GM19351 (cell line): ENCODE measurements at regions not wholly inside any gene's neighbourhood (a gene's known extent, or its start where the extent isn't known, plus 50 kb on each side); places are given as distances from the start of the nearest gene placed in this dataset.
"Not testable (repeated sequence)": the region's sequence is repeated elsewhere in the genome, so short reads cannot be mapped to it uniquely, and the experiment has no call there.

Experiments
- ATAC-seq: cut with Tn5 transposase; IDR thresholded peaks from one replicate; pipeline ENCODE4 v1.9.1; 2021; ENCODE audit warnings: mild to moderate bottlenecking, moderate library complexity; ENCODE audit not compliant: unreplicated experiment

DNA sequence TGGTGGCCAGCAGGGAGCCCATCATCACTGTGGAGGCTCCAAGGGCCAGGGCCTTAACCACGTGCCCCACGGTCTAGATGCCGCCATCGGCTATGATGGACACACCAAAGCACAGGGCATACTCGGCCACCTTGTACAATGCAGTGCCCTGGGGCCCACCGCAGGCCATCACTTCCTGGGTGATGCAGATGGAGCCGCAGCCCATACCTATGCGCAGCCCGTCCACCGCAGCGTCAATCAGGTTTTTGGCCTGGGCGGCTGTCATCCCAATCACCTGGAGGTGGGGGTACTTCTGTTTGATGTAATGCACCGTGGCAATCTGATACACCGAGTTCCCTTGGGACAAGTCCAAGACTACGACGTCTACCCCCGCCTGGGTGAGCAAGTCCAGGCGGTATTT lies 153.3 kb upstream of the ZSWIM2 start:
- ATAC-seq: no peak

DNA sequence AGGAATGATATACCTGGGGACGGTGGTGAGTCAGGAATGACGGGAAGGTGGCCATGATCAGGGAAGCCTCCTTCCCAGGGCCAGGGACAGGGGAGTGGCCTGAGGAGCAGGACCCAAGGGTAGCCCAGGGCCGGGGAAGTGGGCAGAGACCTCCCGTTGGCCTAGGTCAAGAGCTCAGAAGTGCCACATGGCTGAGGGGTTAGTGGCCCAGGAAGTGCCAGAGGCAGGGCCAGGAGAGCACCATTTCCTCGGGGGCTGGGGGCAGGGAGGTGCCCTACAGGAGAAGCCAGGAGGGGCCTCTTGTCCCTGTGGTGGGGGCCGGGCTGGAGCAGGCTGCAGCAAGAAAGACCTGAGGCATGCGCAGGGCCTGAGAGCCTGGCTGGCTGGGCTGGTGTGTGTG lies 152.3 kb upstream of the ZSWIM2 start:
- no peak for ATAC-seq

DNA sequence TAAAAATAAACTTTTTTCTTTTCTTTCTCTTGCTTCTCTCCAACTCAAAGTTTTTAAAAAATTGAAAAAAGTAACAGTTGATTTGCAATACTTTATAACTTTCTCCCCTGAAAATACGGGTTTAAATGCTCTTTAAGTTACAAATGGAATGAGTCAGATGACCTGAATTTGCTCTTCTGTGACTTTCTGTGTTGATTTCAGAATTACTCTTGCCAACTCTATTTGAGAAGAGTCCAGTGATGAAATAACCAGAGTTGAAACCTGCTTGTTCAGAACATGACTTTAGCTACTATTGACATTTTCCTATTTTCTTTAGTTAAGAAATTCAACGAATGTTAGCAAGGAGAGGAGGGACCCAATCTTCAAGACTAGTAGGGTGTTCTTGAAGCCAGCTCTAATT lies 146.1 kb upstream of the ZSWIM2 start:
- ATAC-seq: peak; percentile 66

DNA sequence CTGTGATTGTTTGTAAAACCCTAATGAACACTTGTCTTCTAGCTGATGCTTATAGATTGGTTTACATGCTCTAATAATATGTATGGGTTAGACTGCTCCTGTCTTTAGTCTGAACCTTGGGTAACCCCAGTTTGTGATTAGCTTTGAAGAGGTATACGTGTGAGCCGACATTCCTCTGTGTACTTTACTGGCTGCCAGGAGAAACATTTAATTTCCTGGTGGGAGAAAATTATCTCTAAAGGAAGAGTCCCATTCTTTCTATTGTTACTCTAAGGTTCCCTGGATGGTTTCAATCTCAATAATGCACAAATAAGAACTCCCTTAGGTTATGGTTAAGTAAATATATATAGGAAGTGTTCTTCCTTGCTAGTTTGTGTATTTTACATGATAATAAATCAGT lies 143.6 kb upstream of the ZSWIM2 start:
- no peak for ATAC-seq

DNA sequence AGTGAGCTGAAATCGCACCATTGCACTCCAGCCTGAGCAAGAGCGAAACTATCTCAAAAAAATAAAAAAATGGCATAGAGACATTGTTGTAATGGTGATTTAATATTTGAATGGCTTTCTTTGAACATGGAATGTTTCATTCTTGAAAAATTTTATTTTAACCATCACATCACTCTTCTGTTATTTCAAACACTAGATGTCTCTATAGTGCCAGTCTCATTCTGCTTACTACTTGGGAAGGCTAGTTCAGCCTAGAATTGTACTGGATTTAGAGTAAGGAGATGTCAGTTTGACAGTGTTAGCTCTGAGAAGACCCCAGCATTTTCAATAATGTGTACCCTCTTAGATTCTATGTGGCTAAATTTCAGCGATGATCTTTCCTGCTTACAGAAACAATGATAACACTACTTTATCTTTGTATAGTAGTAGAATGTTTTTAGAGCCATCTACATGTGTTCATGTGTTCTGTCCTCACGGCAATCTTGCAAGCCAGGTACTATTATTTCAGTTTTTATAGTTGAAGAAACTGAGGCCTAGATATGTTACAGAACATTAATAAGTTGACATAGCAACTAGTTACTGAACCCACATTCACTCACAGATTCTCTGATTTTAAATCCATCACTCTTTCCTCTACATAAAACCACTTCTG lies 142.9 kb upstream of the ZSWIM2 start:
- ATAC-seq: no peak

DNA sequence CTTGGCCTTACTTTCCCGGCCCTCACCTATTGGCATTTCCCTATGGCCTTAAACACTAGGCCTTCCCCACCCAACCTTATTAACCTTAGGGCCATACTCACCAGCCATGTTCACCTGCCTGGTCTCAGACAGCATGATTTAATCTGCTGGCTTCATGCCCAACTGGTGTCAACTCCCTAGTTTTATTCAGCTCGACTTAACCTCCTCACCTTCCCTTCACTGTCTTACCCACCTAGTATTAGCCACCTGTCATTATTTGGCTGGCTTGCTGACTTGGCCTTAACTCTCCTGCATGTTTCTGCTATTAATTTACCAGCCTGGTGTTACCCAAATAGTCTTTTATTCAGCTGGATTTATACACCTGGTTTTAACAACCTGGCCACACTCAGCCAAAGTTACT lies 136.0 kb upstream of the ZSWIM2 start:
- no peak for ATAC-seq

DNA sequence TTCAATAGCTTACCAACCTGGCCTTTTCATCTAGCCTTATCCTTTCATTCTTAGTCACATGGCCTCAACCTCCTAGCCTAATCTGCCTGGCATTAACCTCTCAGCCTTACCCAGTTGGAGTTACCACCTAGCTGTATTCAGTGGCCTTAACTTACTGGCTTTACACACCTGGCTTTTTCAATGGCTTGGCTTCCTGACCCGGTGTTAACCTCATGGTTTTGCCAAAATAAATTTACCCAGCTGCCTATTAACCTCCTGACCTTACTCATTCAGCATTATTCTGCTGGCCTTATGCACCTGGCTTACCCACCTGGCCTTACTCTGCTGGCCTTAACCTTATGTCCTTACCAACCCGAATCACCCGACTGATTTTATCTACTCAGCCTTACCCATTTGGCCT lies 135.5 kb upstream of the ZSWIM2 start:
- no peak for ATAC-seq

DNA sequence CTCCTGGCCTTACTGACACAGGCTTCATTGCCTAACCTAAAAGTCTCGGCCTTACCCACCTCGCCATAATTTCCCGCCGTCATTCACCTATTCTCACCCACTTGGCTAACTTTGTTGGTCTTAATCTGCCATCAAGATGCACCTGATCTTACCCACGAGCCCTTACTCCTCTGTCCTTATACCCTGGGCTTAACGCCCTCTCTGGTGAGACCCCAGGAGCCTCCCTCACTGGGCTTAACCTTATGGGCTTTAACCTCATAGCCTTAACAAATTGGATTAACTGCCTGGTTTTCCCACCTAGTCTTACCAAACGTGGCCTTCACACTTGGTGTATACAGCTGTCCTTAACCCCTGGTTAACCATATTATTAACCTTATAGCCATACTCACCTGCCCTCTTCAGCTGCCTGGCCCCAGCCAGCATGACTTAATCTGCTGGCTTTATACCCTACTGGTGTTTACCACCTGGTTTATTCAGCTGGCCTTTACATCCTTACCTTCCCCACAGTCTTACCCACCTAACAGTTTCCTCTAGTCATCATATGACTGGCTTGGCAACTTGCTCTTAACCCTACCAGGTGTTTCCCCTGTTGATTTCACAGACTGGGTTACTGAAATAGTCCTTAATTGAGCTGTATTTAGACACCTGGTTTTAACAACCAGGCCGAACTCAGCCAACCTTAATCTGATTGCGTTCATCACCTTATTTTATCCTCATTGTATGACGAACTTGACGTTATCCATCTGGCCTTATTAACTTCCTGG lies 132.0 kb upstream of the ZSWIM2 start:
- no peak for ATAC-seq

DNA sequence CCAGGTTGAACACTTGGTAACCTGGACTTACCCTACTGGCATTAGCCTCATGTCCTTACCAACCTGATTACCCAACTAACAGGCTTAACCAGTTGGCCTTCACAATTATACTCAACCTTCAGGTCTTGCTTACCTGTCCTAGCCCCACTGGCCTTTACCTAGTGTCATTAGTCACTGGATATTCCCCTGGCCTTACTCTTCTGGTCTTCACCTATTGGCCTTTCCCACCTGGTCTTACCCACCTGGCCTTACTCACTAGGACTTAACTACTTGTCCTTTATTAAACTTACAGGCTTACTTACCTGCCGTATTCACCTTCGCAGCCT lies 131.1 kb upstream of the ZSWIM2 start:
- no peak for ATAC-seq

DNA sequence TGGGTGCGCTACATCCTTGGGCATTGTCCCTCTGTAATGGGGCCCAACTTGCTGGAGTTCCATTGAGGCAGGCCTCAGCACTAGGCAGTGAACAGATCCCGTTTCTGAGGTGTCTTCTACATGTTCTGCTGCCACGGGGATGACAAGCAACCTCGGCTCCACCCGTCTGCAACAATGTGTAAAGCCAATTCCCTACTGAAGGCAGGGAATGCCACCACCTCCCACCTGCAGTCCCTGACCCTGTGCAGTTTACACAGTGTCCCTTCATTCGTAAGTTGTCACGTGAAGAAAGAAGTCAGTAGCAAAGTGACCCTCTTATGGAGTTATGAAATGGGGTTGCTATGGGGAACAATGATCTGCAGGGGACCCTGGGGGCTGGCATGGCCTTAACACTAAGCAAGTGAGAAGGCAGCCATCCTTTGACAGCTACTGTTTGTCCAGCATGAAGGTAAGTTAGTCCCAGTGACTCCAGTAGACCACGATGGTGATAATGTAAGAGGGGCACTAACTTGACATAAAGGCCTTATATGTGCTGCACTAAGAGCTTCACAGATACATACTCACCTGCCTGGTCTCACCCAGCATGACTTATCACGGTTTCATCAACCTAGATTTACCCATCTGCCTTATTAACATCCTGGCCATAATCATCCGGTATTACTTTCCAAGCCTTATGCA lies 130.6 kb upstream of the ZSWIM2 start:
- no peak for ATAC-seq

DNA sequence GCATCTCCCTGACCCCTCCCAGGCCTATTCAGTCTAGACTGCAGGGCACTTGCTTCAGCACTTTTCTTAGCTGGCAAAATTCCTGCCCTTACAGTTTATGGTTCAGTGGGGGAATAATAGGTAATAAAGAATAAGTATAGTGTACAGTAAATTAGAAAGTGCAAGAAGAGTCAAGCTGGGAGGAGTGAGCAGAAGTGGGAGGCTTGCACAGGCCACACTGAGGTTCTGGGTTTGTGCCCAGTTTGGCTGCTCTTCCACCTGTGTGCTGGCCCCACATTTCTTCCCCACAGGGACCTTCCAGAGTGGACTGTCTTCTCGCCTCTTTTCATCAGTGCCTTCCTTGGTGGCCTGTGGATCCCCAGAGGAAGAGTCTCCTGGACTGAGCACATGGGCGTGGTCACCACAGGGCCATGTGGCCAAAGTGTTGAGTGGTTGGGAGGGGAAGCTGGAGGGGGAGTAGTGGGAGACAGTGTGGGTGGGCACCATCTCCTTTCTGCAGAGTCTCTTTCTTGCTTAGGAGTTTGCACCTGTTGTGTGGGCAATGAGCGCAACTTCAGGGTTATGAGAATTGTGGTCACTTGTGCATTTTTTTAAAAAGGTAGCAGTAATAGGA lies 128.6 kb upstream of the ZSWIM2 start:
- ATAC-seq: peak; percentile 61

DNA sequence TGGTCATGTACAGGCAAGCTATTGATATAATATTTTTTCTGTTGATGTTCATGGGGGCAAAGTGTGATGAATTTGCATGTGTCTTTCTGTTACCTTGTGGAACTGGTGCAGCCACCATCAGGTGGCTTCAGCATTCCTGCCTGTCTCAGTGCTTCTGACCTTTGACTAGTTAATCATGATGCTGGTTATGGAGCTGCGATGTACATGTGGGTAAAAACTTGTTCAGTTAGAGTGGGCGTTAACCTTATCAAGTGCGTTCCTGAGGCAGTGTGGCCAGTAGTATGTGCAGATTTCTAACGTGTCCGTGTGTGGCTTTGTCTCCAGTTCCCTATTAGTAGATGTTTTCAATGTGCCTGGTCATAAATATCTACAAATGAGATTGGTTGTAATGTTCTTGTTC lies 127.4 kb upstream of the ZSWIM2 start:
- ATAC-seq: no peak

DNA sequence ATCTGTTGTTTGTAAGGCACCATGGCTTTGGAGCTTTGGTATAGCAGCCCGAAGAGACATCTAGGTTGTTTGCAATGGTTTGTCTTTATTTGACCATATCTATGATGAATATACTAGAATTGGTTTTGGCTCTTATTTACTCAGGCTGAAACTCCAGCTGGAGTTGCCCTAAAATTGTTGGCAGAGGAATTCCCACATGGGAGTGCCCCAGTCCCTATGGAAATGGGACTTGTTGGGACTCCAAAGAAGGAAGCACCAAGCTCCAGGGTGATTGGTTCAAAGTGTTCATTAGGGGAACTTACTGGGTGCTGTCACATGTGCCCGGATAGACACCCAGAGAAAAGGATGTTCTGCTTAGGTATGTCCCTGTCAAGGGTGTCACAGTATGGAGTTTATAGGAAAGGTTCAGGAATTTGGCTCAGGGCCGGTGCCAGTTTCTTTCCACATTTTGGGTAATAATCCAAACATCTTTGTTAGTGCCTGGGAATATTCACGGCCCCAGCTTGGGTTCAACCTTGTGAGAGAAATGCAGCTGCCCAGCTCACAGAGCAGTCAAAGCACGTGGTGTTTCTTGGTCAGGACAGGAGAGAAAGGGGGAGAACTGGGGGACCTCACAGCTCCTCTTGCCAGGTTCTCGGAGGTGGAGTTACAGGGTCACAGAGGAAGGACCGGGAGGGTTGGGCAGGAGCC lies 123.5 kb upstream of the ZSWIM2 start:
- ATAC-seq: no peak

DNA sequence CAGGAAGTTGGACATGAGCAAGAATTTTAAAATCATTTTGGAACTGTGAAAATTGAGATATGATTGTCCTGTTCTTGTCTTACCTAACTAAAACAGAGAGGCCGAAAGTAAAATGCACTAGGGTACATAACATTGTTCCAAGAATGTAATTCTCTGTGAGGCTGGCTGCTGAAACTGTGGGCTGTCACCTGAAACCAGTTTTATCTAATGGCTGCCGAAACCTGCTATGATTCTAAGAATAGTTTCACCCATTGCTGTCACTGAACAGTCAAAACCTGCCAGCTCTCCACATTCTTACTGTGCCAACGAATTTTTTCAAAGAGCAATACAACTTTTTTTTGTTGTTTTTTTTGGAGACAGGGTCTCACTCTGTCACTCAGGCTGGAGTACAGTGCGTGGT lies 119.3 kb upstream of the ZSWIM2 start:
- peak; percentile 94 for ATAC-seq

DNA sequence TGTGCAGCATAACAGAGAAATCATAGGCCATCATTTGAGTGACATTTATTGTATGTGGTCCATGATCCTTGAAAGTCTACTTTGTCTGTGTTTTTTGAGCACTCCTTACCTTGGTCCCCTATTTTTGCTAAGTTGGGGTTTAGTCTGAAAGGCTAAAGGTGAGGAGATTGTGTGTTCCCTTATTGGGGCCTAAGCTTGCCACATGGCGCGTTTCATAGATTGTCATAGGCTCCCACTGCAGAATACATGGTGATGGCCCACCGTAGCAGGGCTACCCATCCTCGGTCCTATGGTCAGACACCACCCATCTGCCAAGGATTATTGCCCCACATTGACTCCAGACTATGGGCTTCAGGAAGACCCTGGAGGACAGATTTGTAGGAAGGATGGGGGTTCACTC lies 117.0 kb upstream of the ZSWIM2 start:
- no peak for ATAC-seq

DNA sequence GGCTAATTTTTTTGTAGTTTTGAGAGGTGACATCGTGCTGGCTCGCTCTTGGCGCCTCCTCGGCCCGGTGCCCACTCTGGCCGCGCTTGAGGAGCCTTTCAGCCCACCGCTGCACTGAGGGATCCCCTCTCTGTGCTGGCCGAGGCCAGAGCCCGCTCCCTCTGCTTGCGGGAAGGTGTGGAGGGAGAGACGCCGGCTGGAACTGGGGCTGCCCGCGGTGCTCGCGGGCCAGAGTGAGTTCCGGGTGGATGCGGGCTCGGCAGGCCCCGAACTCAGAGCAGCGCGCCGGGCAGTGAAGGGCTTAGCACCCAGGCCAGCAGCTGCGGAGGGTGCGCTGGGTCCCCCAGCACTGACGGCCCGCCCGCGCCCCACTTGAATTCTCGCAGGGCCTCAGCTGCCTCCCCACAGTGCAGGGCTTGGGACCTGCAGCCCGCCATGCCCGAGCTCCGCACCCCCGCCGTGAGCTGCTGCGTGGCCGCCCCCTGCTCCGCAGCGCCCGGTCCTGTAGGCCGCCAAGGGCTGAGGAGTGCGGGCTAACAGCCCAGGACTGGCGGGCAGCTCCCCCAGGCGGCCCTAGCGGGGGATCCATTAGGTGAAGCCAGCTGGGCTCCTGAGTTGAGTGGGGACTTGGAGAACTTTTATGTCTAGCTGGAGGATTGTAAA lies 113.2 kb upstream of the ZSWIM2 start:
- no peak for ATAC-seq

DNA sequence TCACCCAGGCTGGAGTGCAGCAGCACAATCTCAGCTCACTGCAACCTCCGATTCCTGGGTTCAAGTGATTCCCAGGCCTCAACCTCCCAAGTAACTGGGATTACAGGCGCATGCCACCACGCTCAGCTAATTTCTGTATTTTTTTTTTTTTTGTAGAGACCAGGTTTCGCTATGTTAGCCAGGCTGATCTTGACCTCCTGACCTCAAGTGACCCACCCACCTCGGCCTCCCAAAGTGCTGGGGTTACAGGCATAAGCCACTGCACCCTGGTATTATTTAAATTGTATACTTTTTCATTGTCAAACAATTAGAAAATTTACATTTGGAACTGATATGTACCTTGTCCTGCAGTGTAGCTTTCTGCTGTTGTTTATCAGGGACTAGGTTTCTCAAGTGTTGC lies 111.3 kb upstream of the ZSWIM2 start:
- ATAC-seq: not testable (repeated sequence)

DNA sequence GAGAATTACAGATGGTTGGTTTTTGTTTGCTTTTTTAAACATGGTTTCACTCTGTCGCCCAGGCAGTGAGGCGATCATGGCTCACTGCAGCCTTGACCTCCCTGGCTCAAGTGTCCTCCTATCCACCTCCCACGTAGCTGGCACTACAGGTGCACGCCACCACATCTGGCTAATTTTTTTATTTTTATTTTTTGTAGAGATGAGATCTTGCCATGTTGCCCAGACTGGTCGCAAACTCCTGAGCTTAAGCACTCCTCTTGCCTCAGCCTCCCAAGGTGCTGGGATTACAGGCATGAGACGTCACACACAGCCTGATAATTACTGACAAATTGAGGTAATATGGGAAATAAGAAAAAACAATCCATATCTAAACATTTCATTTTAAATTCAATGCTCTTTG lies 110.5 kb upstream of the ZSWIM2 start:
- no peak for ATAC-seq

DNA sequence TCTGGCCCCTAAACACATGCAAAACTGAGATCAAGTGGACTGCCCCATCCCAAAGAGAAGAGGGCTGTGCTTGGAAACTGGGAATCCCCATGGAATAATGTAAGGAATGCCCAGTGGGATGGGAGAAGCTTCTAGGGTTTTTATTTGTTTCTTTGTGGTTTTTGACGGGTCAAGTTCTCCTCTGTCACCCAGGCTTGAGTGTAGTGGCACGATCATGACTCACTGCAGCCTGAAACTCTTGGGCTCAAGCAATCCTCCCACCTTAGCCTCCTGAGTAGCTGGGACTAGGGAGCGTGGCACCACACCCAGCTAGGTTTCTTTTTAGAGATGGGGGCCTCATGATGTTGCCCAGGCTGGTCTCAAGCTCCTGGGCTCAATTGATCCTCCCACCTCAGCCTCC lies 101.7 kb upstream of the ZSWIM2 start:
- no peak for ATAC-seq

DNA sequence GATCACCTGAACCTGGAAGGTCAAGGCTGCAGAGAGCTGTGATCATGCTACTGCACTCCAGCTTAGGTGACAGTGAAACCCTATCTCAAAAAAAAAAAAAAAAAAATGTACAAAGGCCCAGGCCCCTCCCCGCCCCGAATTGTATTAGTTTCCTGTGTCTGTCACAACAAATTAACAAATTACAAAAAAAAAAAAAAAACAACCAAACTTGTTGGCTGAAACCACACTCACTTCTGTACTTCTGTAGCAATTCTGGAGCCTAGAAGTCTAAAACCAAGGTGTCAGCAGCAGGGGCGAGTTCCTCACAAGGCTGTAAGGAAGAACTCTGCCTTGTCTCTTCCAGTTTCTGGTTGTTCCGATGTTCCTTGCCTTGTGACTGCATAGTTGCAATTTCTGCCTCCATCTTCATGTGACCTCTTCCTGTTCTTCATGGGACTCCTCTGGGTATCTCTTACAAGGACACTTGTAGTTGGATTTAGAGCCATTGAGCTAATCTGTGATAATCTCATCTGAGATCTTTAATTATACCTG lies 100.8 kb upstream of the ZSWIM2 start:
- ATAC-seq: no peak

DNA sequence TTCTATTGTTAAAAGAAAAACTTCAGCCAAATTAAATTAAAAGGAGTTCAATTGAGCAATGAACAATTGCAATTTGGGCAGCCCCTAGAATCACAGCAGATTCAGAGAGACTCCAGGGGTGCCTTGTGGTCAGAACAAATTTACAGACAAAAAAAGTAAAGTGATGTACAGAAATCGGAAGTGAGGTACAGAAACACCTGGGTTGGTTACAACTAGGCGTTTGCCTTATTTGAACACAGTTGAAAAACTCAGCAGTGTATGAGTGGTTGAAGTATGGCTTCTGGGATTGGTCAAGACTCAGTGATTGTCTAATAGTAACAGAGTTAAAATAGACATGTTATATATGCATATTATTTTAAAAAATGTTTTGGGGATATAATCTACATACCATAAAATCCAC lies 98.5 kb upstream of the ZSWIM2 start:
- ATAC-seq: no peak
